HUES6 (cell line): ENCODE measurements at regions not wholly inside any gene's neighbourhood (a gene's known extent, or its start where the extent isn't known, plus 50 kb on each side); places are given as distances from the start of the nearest gene placed in this dataset.
"Not testable (repeated sequence)": the region's sequence is repeated elsewhere in the genome, so short reads cannot be mapped to it uniquely, and the experiment has no call there.

Experiments used
- H3K27ac ChIP-seq: 2 replicates; pipeline ENCODE4 v1.7.0; 2013; ENCODE audit warnings: low read depth, mild to moderate bottlenecking, low read length, inconsistent platforms
- H3K27me3 ChIP-seq: 2 replicates; pipeline ENCODE4 v1.6.1; 2013; ENCODE audit warnings: low read length; ENCODE audit not compliant: control insufficient read depth, insufficient read depth
- H3K36me3 ChIP-seq: 2 replicates; pipeline ENCODE4 v1.6.1; 2013; ENCODE audit warnings: low read length; ENCODE audit not compliant: control insufficient read depth, insufficient read depth
- H3K4me1 ChIP-seq: 2 replicates; pipeline ENCODE4 v1.6.1; 2013; ENCODE audit warnings: low read length; ENCODE audit not compliant: control insufficient read depth, insufficient read depth
- H3K4me3 ChIP-seq: 2 replicates; pipeline ENCODE4 v1.5.1; 2013; ENCODE audit warnings: low read depth, low read length
- H3K9ac ChIP-seq: one replicate; pipeline ENCODE4 v1.6.1; 2013; ENCODE audit warnings: mild to moderate bottlenecking, low read length
- H3K9me3 ChIP-seq: 2 replicates; pipeline ENCODE4 v1.6.1; 2013; ENCODE audit warnings: low read depth, low read length; ENCODE audit not compliant: control insufficient read depth, insufficient read depth

DNA sequence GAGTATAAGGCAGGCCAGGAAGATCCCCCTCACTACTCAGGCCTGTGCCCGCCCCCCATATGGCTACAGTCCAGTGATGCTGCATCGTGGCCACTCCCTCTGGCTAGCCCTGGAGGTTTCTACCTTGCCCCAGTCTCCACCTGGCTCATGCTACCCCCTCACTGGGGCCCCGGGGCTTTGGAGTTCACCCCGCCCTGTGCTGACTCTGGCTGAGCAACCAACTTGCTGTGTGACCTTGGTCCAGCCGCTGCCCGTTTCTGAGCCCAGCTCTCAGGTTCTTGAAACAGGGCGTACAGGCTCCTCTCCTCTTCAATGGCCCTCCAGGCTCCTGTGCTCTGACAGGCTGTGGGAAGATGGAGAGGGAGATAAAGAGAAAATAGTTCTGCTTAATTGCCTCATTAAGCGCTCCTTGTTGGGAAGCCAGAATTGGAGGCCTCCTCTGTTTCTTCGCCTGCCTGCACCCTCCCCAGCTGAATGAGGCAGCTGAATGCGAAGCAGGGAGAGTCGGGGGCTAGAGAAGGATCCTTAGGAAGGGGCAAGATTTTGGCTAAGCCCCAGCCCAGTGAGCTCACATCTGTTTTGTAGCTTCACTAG lies 138.2 kb upstream of the NCOR2 start:
- peaks cover 8% of the 10 kb centered on the region; the same call in 1 of the 2 replicates for H3K4me1 ChIP-seq
- peaks cover 8% of the 10 kb centered on the region for H3K9me3 ChIP-seq
- no peaks in the 10 kb centered on the region for H3K27me3 ChIP-seq
- H3K4me3 ChIP-seq: no peak overlapping the region
- no peaks in the 10 kb centered on the region for H3K36me3 ChIP-seq
- no peak overlapping the region for H3K9ac ChIP-seq
- no peak overlapping the region for H3K27ac ChIP-seq

- H3K9me3 ChIP-seq: peaks cover 8% of the 10 kb centered on the region
- no peaks in the 10 kb centered on the region for H3K27me3 ChIP-seq
- no peaks in the 10 kb centered on the region for H3K36me3 ChIP-seq
- H3K27ac ChIP-seq: no peak overlapping the region
- H3K4me1 ChIP-seq: peaks cover 9% of the 10 kb centered on the region; the same call in 1 of the 2 replicates
- no peak overlapping the region for H3K4me3 ChIP-seq
- no peak overlapping the region for H3K9ac ChIP-seq
Observed at GRCh38 chr12:124704619-124705018, 137.2 kb upstream of the NCOR2 start.

- Histone ChIP-seq H3K27me3 (no peaks in the 10 kb centered on the region), H3K9me3 (peaks cover 8% of the 10 kb centered on the region), H3K9ac (no peak overlapping the region), H3K36me3 (no peaks in the 10 kb centered on the region), H3K4me1 (peaks cover 9% of the 10 kb centered on the region; the same call in 1 of the 2 replicates), H3K27ac (no peak overlapping the region), H3K4me3 (no peak overlapping the region)
Observed at GRCh38 chr12:124703856-124704255, 136.4 kb upstream of the NCOR2 start.

DNA sequence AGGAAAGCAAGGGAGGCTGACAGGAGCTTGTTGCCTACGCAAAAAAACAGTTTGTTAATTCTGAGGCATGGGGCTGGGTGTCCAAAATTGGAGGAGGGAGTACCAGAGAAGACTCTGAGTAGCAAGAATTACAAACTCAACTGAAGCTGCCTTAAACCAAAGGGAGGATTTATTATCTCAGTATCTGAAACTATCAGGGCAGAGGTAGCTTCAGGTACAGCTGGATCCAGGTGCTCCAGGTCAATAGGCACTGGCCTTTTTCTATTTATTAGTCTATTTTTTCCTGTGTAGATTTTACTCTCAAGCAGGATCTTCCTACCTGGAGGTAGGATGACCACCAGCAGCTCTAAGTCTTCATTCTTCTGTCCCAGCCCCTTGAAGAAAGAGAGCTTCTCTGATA lies 135.3 kb upstream of the NCOR2 start:
- no peak overlapping the region for H3K4me3 ChIP-seq
- H3K9me3 ChIP-seq: peaks cover 6% of the 10 kb centered on the region
- H3K9ac ChIP-seq: no peak overlapping the region
- H3K27me3 ChIP-seq: no peaks in the 10 kb centered on the region
- peaks cover 9% of the 10 kb centered on the region; the same call in 1 of the 2 replicates for H3K4me1 ChIP-seq
- H3K27ac ChIP-seq: no peak overlapping the region
- no peaks in the 10 kb centered on the region for H3K36me3 ChIP-seq

GRCh38 chr12:124700810-124701592 lies 133.6 kb upstream of the NCOR2 start:
- no peaks in the 10 kb centered on the region for H3K27me3 ChIP-seq
- no peaks in the 10 kb centered on the region for H3K36me3 ChIP-seq
- H3K4me1 ChIP-seq: peaks cover 9% of the 10 kb centered on the region; the same call in 1 of the 2 replicates
- no peak overlapping the region for H3K9ac ChIP-seq
- no peaks in the 10 kb centered on the region for H3K9me3 ChIP-seq
- no peak overlapping the region for H3K4me3 ChIP-seq
- H3K27ac ChIP-seq: no peak overlapping the region

DNA sequence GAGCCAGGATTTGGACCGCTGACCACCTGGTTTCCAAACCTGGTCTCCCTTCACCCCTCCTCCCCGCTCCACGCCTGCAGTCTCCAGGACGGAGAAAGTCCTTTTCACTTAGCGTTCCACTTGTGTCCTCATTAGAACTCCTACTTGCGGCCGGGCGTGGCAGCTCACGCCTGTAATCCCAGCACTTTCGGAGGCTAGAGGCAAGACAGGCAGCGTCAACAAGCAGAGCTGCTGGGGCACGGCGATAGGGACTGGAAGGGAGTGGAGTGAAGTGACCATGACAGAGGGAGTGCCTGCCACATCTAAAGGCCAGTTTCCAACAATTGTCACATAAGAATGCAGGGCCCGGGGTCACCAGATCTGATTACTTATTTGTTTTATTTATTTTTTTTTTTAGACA lies 132.5 kb upstream of the NCOR2 start:
- Histone ChIP-seq H3K9ac (no peak overlapping the region), H3K27ac (no peak overlapping the region), H3K36me3 (no peaks in the 10 kb centered on the region), H3K4me3 (no peak overlapping the region), H3K4me1 (peaks cover 9% of the 10 kb centered on the region; the same call in 1 of the 2 replicates), H3K9me3 (no peaks in the 10 kb centered on the region), H3K27me3 (no peaks in the 10 kb centered on the region)

DNA sequence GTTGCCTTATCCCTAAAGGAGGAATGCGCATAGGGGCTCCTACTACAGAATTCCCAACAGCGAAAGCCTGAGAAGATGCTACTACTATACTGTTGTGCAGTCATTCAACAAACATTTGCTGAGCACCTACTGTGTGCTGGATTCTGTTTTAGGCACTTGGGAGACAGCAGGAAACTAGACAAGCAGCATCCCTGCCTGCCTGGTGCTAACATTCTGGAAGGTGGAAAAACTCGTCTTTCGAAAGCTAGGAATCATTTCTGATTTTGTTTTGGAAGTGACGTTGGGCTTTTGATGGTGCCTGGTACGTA lies 131.5 kb upstream of the NCOR2 start:
- Histone ChIP-seq H3K27me3 (no peaks in the 10 kb centered on the region), H3K27ac (no peak overlapping the region), H3K4me3 (no peak overlapping the region), H3K9ac (no peak overlapping the region), H3K4me1 (peaks cover 9% of the 10 kb centered on the region; the same call in 1 of the 2 replicates), H3K36me3 (no peaks in the 10 kb centered on the region), H3K9me3 (no peaks in the 10 kb centered on the region)

- Histone ChIP-seq H3K4me3 (no peak overlapping the region), H3K36me3 (no peaks in the 10 kb centered on the region), H3K27me3 (no peaks in the 10 kb centered on the region), H3K4me1 (peaks cover 9% of the 10 kb centered on the region; the same call in 1 of the 2 replicates), H3K27ac (no peak overlapping the region), H3K9ac (no peak overlapping the region), H3K9me3 (no peaks in the 10 kb centered on the region)
Observed at GRCh38 chr12:124698211-124698997, 131.0 kb upstream of the NCOR2 start.

GRCh38 chr12:124697722-124698121 lies 130.3 kb upstream of the NCOR2 start:
- H3K9me3 ChIP-seq, H3K9ac ChIP-seq, H3K4me1 ChIP-seq, H3K27ac ChIP-seq, H3K4me3 ChIP-seq, H3K36me3 ChIP-seq, H3K27me3 ChIP-seq: not testable (repeated sequence)

- H3K4me3 ChIP-seq: no peak overlapping the region
- peaks cover 3% of the 10 kb centered on the region; the same call in 1 of the 2 replicates for H3K9me3 ChIP-seq
- H3K4me1 ChIP-seq: peaks cover 9% of the 10 kb centered on the region; the same call in 1 of the 2 replicates
- H3K36me3 ChIP-seq: no peaks in the 10 kb centered on the region
- H3K27ac ChIP-seq: no peak overlapping the region
- H3K9ac ChIP-seq: no peak overlapping the region
- no peaks in the 10 kb centered on the region for H3K27me3 ChIP-seq
Observed at GRCh38 chr12:124696693-124697476, 129.5 kb upstream of the NCOR2 start.
